ENCODE measurements at regions not wholly inside any gene's neighbourhood (a gene's known extent, or its start where the extent isn't known, plus 50 kb on each side); places are given as distances from the start of the nearest gene placed in this dataset.
"Not testable (repeated sequence)": the region's sequence is repeated elsewhere in the genome, so short reads cannot be mapped to it uniquely, and the experiment has no call there.

DNA sequence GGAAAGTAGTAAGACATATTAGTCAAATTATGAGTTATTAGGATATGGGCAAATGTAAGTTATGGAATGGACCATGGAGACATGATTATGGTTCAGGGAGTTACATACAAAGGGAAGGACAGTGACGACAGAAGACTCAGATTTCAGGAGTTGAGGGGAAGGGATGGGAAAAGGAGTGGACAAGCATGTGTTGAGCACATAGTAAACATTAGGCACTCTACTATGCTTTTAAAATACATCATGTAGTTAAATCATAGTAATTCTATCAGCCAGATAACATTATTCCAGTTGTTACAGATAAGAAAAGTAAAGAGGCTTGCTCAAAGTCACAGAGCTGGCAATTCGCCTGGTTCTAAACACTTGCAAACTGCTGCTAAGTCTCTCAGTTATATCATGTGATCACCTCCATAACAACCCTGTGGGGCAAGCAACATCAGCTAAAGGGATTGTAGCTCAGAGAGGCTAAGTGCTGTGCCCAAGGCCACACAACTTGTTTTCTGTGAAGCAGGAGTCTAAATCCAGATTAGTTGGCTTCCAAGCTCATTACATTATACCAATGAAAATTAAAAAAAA lies 115.2 kb upstream of the MDFIC start:
- no peak for DNase-seq (ENCODE audit: low read depth)

DNA sequence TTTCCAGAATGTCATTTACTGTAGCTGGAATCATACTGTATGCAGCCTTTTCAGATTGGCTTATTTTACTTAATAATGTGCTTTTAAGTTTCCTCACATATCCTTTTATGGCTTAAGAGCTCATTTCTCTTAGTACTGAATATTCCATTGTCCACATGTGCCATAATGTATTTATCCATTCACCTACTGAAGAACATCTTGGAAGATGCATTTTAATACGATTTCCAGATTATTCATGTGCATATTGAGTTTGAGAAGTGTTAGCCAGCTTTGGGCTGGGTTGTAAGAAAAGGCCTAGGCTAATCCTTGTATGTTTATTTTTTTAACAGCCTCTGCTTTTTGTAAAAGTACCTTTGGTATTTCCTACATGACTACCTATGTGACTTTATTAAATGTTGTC lies 109.3 kb upstream of the MDFIC start:
- DNase-seq (ENCODE audit: low read depth), result no peak

DNA sequence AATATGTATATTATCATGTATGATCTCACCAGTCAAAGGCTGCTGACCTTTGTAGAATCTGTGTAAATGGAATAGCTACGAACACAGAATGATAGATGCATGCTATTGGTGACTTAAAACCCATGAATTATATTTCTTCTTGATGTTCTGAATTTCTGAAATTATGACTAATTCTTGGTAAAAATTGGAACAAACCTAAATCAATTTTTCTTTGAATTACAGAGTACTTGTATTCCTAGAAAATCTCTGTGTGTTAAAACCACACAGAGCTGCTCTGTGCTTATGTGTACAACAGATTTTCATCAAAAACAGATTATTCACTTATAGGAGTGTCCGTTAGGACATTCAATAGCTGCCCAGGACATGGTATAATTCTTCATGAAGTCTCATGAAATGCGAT lies 108.3 kb upstream of the MDFIC start:
- DNase-seq (ENCODE audit: low read depth), result no peak

DNA sequence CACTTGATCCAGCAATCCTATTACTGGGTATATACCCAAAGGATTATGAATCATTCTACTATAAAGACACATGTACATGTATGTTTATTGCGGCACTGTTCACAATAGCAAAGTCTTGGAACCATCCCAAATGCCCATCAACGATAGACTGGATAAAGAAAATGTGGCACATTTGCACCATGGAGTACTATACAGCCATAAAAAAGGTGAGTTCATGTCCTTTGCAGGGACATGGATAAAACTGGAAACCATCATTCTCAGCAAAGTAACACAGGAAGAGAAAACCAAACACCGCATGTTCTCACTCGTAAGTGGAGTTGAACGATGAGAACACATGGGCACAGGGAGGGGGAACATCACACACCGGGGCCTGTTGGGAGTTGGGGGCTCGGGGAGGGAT lies 104.9 kb upstream of the MDFIC start:
- DNase-seq (ENCODE audit: low read depth), result not testable (repeated sequence)

DNA sequence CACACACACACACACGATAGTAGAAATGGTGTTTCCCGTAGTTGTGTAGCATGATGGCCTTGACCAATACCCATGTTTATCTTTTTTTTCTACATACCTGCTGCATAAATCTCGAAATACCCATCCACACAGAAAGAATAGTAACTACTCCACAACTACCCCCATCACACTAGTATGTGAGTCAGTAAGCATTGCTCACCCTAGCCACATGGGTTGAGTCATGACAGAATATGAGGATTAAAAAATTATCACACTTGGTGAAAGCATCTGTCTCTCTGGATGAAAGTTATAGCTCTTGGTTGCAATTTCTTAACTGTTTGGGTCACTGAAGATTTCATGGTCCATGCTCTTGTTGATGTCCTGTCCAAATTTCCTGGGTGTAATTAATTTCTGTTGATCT lies 103.4 kb upstream of the MDFIC start:
- no peak for DNase-seq (ENCODE audit: low read depth)

DNA sequence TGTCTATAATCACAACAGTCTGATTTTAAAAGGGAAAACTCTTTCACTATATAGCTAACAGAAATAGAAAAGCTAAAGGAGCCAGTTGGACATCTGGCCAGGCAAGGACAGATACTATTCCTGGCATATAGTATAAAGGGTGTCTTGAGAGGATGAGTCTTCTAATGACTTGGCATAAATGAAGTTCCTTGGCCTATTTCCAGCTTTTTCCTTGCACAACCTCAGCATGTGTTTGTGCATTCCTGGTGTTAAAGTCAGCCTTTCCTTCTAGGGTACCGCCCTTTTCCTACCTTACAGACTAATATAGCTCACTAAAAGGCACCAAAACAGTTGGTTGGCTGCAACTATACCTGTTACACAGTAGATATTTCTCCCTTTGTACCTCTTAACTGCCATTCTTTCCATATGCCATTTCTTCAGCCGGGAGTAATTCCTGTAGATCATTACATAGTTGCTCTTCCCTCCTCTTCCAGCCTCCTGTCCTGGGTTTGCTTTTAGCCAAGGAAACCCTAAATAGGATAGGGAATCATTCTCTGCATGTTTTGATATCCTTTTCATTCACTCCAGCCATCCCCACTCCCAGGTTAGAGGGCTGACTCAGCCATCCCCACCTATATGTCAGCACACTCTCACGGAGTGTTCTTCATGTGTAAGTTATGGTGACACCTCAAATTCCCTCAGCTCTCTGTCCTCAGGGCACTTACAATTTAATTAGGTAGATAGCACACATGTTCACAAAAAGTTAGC lies 102.1 kb upstream of the MDFIC start:
- no peak for DNase-seq (ENCODE audit: low read depth)

DNA sequence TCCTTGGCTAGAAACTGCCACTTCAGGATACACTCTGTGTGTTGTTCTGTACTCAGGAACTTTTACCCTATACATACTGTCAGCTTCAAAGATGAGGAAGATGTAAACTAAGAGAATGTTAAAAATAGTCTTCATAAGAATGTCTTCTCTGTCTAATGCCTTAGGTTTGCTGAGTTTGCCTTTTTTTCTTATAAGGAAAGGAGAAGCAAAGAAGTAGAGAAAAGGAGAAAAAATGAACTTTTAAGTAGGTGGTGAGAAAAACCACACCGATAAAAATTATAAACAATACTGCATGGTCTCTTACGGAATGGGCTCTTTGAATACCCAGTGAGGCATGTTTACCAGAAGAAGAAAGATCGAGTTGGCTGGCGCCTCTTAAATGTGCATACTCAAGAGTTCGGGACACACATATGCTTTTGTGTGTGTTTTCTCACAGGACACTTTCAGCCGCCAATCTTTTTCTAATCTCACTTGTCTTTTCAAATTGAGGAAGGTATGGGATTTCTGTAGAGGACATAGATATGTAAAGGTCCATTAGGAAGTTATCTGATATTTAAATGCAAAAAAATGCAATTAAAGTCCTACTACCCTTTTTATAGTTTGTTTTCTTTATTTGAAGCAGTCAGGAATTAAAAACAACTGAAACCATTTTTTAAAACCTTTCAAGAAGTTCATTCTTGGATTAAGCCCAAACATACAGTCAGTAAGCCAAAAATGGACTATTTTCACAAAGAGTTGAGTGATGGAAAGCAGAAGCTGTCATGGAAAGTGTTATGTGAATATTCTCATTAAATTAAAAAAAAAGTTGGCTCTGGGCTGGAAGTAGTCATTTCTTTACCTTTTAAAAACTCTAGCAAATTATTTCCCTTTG lies 100.6 kb upstream of the MDFIC start:
- DNase-seq (ENCODE audit: low read depth), result no peak

DNA sequence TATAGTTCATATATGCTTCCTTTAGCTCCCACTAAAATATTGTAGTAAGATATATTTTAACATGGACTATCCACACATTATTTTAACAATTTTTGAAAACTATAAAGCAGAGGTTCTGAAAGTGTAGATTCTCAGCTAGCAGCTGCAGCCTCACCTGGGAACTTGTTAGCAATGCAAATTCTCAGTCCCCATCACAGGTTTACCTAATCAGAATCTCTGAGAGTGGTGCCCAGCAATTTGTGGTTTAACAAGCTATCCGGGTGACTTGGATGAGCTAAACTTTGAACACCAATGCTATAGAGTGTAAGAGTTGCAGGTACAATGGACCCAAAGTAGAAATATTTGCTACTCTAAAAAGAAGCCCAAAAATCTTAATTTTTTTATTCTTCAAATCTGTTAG lies 99.8 kb upstream of the MDFIC start:
- no peak for DNase-seq (ENCODE audit: low read depth)

DNA sequence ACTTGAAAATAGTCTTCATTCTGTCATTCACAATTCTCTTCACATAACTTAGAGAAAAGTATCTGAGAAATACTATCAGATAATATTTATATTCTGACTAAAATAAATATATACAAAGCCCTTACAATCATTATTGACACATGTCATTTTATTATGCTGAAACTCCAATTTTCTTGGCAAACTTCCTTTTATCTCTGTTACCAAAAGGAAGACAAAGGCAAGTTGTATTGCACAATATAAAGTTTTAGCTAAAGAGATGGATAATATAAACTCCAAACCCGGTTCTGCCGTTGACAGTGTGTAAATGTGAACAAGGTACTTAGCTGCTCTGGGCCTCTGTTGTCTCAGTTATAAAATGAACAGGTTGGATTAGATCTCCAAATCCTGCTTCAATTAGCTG lies 99.0 kb upstream of the MDFIC start:
- DNase-seq (ENCODE audit: low read depth), result no peak

DNA sequence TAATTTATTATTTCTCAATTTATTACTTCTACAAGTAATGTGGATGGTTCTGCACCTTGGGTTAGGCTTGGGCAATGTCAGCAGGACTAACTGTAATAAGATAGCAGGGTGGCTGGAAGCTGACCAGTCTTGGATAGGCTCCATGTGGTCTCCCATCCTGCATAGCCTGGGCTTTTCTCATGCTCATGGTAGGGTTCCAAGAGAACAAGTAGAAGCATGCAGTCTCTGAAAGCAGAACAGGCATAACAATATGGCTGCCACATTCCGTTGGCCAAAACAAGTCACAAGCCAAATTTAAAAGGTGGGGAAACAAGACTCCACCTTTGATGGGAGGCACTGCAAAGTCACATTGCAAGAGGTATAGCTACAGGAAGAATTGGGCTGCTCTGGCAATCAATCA lies 98.6 kb upstream of the MDFIC start:
- no peak for DNase-seq (ENCODE audit: low read depth)

DNA sequence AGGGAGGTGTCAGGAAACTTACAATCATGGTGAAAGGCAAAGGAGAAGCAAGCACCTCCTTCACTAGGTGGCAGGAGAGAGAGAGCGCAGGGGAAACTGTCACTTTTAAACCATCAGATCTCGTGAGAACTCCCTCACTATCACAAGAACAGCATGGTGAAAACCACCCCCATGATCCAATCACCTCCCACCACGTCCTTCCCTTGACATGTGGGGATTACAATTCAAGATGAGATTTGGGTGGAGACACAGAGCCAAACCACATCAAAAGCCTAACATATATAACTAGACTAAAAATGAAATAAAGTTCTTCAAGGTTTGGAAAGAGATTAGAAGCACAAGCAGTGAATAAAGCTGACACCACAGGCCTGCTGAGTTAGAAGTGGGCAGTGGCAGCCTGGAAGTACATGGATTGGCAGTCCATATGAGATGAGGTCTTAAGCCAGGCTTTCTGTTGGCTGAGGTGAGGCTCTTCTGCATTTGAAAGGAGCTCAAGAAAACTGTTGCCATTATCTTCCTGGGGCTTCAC lies 96.4 kb upstream of the MDFIC start:
- DNase-seq (ENCODE audit: low read depth), result no peak

DNA sequence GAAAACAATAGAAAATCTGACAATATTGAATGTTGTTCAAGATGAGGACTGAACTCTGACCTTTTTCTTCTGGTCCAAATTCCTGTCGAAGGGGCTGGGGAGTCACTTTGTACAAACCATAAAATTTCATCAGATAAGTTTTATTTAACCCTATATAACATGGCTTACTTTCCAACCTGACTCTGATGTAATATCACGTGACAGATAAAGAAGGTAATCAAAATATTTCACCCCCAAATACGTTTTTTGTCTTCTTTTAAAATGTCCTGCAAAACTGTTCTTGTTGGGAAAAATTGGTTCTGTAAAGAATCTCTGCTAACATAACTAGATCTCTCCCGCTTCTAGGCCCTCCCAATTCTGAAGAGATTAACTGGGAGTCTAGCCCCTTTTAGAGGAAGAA lies 90.9 kb upstream of the MDFIC start:
- no peak for DNase-seq (ENCODE audit: low read depth)

DNA sequence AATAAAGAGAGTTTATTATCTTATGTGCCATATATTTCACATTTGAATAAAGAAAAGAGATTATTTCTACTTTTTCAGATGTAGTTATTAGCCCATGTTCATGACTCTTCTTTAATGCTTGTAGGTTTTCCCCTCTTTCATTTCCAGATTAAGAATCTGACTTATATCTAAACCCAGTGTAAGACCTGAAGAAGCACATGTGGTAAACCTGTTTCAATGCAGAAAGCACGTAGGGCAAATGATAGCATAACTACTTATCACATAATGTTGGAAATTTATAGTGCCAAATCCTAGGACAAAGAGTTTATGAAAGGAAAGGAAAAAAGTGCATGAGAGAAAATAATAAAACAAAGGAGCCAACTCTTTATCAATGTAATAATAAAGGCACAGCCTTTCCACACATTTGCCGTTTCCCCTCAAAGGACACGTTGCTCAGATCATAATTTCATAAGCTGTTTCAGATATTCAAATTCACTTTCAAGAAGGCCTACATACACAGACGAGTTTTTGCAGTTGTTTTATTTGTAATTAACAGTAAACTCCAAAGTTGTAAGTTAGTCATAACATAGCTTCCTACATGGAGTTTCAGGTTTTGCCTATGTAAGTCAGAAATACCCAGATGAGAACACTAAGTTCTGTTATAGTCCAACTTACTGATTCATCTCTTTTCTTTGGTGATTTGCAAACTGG lies 88.8 kb upstream of the MDFIC start:
- no peak for DNase-seq (ENCODE audit: low read depth)

DNA sequence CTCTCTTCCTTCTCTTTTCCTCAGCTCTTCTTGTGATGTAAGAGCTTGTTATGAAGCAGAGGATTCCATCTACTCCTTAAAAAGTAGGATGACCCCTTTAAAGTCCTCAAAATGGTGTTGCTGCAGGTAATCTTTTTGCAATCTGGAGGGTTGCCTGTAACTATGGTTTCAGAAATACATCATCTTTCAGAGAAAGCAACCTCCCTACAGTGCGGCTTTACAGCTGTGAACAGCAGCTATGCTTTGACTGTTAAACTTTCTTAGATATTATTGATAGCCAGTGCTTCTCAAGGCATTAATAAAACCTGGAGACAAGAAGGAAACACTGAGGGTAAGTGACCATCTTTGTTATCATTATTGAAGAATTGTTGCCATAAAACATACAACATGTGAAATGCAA lies 86.6 kb upstream of the MDFIC start:
- DNase-seq (ENCODE audit: low read depth), result no peak

DNA sequence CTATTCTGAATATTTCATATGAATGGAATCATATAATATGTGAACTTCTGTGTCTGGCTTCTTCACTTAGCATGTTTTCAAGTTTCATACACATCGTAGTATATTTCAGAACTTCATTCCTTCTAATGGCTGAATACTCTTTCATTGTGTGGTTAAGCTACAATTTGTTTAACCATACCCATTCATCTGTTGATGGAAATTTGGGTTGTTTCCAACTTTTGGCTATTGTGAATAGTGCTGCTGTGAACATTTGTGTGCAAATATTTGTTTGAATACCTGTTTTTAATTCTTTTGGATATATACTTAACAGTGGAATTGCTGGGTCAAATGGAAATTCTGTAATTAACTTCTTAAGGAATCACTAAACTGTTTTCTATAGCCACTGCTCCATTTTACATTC lies 86.0 kb upstream of the MDFIC start:
- no peak for DNase-seq (ENCODE audit: low read depth)

DNA sequence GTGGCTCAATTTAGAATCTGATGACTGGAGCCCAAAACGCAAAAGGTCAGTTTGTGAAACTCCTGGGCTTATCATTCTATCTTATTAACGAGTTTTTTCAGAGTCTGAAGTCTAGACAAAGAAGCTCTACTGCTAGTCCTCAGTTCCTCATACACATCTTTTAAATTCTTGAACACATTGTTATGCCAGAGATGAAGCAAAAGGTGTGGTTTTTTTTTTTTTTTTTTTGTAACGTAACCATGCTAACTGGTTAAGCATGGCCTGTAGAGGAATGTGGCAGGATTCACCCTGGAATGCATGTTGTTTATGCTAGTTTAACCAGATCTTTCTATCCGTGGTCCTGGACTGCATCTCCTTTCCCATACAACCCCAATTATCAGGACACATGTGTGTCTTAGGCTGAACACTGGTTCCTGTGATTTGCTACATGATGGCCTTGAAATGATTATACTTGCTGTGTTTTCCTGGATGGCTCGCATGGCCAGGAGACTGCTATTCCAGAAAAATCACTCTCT lies 79.3 kb upstream of the MDFIC start:
- no peak for DNase-seq (ENCODE audit: low read depth)

DNA sequence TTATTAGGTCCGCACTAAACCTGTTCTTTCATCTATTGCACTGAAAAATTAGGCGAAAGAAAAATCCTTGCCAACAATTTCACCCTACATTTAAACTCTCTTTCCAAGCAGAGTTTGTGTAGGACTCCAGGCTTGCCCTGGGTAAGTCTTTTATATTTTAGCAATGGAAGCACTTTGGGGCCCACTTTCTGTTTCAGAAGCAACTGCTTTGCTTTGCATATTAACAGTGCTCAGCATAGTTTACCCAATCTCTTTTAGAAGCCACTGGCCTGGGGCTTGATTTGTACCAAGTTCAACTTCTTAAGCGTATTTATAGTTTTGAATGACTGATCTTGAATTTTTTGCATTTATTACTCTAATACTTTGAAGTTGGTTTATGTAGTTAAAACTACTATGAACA lies 78.8 kb upstream of the MDFIC start:
- DNase-seq (ENCODE audit: low read depth), result no peak

DNA sequence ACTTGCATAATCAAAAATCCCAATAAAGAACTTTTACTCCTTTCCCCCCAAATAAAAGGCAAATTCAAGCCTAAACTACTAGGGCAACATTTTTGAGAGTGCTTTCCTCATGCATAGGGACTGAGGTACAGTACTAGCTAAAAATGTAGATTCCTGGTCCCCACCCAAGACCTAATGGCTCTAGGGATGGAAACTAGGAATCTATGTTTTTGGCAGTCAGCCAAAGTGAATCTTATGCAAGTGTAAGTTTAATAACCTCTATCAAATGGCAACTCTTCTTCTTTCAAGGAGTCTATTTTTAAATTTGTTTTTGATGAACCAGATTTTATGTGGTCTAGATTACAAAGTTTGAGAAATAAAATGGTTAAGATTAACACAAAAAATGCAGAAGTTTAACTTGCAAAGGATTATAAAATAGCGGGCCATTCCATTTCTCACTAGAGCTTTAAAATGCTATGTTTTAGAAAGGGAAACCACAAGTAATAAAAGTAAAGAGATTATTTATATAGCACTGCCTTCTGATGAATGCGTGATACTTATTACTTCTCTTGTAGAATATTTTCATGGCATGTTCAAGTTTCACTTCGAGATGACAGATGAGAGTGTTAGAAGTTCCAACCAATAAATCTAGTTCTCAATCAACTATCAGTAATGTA lies 70.4 kb upstream of the MDFIC start:
- DNase-seq (ENCODE audit: low read depth), result no peak

DNA sequence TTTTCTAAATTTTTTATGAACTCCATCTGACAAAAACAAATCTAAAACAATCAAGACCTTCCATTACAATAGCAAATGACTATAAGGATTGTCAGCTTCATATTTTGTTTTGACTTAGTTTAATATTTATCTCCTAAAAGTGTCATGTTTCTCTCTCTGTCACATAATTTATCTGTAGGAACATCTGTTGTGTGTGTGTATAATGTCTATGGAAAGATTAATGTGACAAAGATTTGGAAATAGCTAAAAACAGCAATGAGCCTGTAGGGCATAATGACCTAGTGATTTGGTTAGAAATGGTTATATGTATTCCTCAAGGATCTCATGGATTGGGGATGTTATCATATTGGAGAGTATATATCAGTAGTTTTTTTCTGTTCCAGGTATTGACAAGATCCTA lies 69.6 kb upstream of the MDFIC start:
- DNase-seq (ENCODE audit: low read depth), result no peak

DNA sequence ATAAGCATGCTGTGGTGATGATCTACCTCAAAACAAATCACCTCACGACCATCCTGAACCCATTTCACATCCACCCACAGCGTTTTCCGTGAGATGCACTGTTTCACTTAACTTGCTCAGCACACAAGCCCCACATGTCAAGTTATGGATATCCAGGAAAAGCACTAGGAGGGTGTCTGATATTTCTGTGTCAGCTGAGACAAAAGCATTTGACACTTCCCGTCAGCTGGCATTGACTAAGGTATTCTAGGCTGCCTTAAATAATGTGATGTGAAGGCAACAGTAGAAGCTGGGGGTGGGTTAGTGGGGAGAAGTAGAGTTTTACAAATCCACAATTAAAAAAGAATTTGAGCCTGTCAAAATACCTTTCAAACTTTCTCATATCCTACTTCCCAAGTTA lies 68.7 kb upstream of the MDFIC start:
- DNase-seq (ENCODE audit: low read depth), result no peak

DNA sequence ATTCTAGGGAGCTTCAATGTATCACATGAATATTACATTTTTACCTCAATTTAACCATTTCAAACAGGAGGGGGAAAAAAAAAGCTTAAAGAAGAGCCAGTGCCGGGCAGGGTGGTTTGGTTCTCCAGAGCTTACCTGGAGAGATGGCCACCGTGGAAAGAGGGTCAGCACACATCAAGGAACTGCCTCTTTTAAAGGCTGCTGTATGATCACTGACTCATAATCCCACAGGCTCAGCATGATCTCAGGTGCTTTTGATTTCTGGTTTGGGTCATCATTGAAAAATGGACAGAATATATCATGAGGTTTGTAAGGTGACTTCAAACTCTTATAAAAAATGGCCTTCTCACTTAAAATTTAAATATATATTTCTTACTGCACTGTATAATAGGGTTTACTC lies 67.5 kb upstream of the MDFIC start:
- DNase-seq (ENCODE audit: low read depth), result no peak

DNA sequence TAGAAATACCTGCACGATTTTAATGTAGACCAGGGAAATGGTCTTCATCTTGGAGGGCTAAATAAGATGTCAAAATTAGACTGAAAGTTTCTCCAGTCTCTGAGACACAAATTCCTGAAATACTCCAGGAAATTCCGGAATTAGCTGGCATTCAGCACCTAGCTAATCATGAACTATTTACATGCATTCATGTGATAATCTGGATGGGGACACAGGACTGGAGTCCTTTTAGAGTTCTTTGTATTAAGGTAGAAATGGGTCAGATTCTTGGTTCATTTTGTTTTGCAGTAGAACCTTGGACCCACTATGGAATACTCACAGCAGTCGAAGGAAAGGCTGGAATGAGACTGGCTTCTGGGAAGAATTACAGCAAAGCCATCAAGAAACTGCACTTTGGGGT lies 65.3 kb upstream of the MDFIC start:
- no peak for DNase-seq (ENCODE audit: low read depth)

All from activated gamma-delta T cell treated with anti-CD3 and anti-CD28 coated beads, Interleukin-2, amount 50 U/mL, for 16 hours (primary cell).